ENCODE measurements at regions not wholly inside any gene's neighbourhood (a gene's known extent, or its start where the extent isn't known, plus 50 kb on each side); places are given as distances from the start of the nearest gene placed in this dataset.
A peak's percentile ranks its signal among the peaks of the same experiment; 100 is the strongest.

GRCh38 chr2:64826703-64827102 lies 162.5 kb upstream of the SLC1A4 start:
- no peak for TF ChIP-seq CTCF (IDR thresholded peaks at IDR 0.05)
- no peaks in the 10 kb centered on the region for H3K36me3 Mint-ChIP-seq (ENCODE audit: low read depth)

GRCh38 chr2:64828261-64828660 lies 160.9 kb upstream of the SLC1A4 start:
- peak overlapping the region; percentile 92 for H3K27ac Mint-ChIP-seq
- H3K36me3 Mint-ChIP-seq (ENCODE audit: low read depth) = no peaks in the 10 kb centered on the region
- H3K9me3 Mint-ChIP-seq = no peaks in the 10 kb centered on the region
- H3K4me3 Mint-ChIP-seq = no peak overlapping the region
- TF ChIP-seq CTCF (IDR thresholded peaks at IDR 0.05) = no peak
- H3K4me1 Mint-ChIP-seq = peaks cover 38% of the 10 kb centered on the region
- no peak for DNase-seq
- peaks cover 10% of the 10 kb centered on the region for H3K27me3 Mint-ChIP-seq (ENCODE audit: low read depth, poor library complexity)

More at GRCh38 chr2:64826703-64827102, 162.5 kb upstream of the SLC1A4 start:
- Mint-ChIP-seq H3K9me3 (no peaks in the 10 kb centered on the region), H3K27me3 (ENCODE audit: low read depth, poor library complexity) (peaks cover 5% of the 10 kb centered on the region), H3K4me3 (no peak overlapping the region), H3K27ac (no peak overlapping the region), H3K4me1 (peaks cover 35% of the 10 kb centered on the region)
- no peak for DNase-seq

DNA sequence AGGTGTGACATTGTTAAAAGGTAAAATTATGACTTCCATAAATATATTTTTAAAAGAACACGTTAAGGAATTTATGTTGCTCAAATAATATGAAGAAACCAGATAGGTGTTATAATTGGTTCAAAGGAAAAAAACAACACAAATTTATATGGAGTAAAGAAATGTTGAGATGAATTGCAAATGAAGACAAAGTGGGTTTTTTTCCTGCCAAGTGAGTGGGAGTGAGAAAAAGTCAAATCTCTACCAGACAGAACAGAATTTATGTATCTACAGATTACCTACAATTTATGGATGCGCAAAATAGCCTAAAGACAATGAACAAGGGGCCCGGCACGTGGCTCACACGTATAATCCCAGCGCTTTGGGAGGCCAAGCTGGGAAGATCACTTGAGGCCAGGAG lies 159.7 kb upstream of the SLC1A4 start:
- Mint-ChIP-seq H3K27me3 (ENCODE audit: low read depth, poor library complexity) (peaks cover 10% of the 10 kb centered on the region), H3K4me1 (peaks cover 51% of the 10 kb centered on the region), H3K27ac (no peak overlapping the region), H3K36me3 (ENCODE audit: low read depth) (no peaks in the 10 kb centered on the region), H3K4me3 (no peak overlapping the region), H3K9me3 (no peaks in the 10 kb centered on the region)
- no peak for TF ChIP-seq CTCF (IDR thresholded peaks at IDR 0.05)
- no peak for DNase-seq

- DNase-seq = peak; percentile 69
- no peak overlapping the region for H3K27ac Mint-ChIP-seq
- H3K27me3 Mint-ChIP-seq (ENCODE audit: low read depth, poor library complexity) = peaks cover 7% of the 10 kb centered on the region
- peak; percentile 75 for TF ChIP-seq CTCF (IDR thresholded peaks at IDR 0.05)
- no peaks in the 10 kb centered on the region for H3K36me3 Mint-ChIP-seq (ENCODE audit: low read depth)
- H3K4me1 Mint-ChIP-seq = peaks cover 61% of the 10 kb centered on the region
- H3K4me3 Mint-ChIP-seq = no peak overlapping the region
- H3K9me3 Mint-ChIP-seq = no peaks in the 10 kb centered on the region
These were observed 157.8 kb upstream of the SLC1A4 start for GRCh38 chr2:64831134-64831976.

- TF ChIP-seq CTCF (IDR thresholded peaks at IDR 0.05) = no peak
- Mint-ChIP-seq H3K4me3 (no peak overlapping the region), H3K9me3 (no peaks in the 10 kb centered on the region), H3K27ac (no peak overlapping the region), H3K27me3 (ENCODE audit: low read depth, poor library complexity) (peaks cover 7% of the 10 kb centered on the region), H3K4me1 (peaks cover 63% of the 10 kb centered on the region), H3K36me3 (ENCODE audit: low read depth) (no peaks in the 10 kb centered on the region)
- DNase-seq = no peak
These were observed 157.2 kb upstream of the SLC1A4 start for GRCh38 chr2:64831977-64832328.

DNA sequence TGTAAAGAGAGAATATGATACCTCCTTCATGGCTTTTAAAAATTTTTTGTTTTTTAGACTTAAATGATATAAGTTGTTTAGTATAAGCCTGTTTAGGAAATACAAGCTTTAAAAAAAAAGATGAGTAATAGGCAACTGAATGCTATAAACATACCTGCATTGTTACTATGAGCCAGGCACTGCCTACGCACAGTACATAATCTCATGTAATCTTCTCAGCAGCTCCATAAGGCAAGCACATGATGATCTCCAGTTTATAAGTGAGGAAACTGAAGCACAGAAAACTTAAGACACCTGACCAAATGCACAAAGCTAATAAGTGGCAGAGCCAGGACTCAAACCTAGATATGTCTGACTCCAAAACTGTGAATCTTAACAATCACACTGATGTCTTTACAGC lies 156.3 kb upstream of the SLC1A4 start:
- Mint-ChIP-seq H3K4me3 (no peak overlapping the region), H3K9me3 (no peaks in the 10 kb centered on the region), H3K27ac (no peak overlapping the region), H3K36me3 (ENCODE audit: low read depth) (no peaks in the 10 kb centered on the region), H3K4me1 (peaks cover 60% of the 10 kb centered on the region), H3K27me3 (ENCODE audit: low read depth, poor library complexity) (peaks cover 7% of the 10 kb centered on the region)
- DNase-seq = no peak
- no peak for TF ChIP-seq CTCF (IDR thresholded peaks at IDR 0.05)
